GM19240 (cell line): ENCODE measurements at regions not wholly inside any gene's neighbourhood (a gene's known extent, or its start where the extent isn't known, plus 50 kb on each side); places are given as distances from the start of the nearest gene placed in this dataset.

Experiments
- DNase-seq: peaks from one replicate; pipeline ENCODE4 v3.0.0; 2011; ENCODE audit warnings: low spot score; ENCODE audit not compliant: insufficient read length

GRCh38 chr9:84125046-84125445 is 144.4 kb downstream of the RMI1 start:
- no peak for DNase-seq

DNA sequence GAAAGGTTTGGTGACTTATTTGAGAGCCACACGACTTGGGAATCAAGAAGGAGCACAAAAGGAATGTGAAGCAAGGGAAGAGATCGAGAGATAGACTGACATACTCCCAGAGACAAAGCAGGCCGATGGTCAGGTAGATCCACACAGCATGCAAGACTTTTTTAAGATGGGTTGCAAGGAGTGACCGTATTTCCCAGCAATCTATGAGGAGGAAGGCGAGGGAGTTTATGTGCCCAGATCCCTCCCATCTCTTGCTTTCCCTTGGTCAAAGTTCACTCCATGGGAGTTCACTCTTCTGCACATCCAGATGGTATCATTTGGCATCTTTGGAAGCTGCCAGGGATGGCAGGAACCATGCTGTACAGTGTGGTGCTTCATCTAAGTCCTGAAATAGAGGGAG is 148.9 kb downstream of the RMI1 start:
- no peak for DNase-seq

DNA sequence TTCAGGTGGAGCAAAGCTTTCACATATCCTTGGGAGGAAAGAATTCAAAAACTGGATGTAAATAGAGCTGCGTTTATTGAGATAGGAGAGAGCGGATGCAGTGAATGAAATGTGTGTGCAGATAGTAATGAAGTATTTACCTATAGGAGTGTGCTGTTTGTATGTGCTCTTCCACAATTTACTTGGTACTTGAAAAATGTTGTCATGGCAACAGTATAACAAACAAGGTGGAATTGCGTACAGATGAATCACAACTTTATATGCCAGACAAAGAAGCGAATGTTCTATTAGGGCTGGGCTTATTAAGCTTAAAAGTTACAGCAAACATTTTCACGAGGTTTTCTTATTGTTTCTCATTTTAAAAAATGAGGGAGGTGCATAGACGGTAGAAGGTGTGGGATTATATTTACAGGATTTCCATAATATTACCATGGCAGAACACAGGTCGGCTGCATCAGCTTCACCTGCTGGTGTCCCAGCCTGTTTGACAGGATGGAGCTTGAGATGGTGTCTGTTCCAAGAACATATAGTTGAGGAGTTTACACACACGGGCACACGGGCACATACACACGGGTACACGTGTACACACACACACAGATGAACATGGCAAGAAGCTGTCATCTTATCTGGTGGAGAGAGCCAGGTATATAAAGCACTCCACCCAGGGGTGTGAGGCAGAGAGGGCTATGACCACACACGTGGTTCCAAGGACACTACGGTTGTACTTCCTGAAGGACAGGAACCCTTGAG is 155.7 kb downstream of the RMI1 start:
- no peak for DNase-seq

GRCh38 chr9:84137968-84138367 is 157.4 kb downstream of the RMI1 start:
- no peak for DNase-seq

GRCh38 chr9:84138541-84138940 is 157.9 kb downstream of the RMI1 start:
- DNase-seq = no peak

DNA sequence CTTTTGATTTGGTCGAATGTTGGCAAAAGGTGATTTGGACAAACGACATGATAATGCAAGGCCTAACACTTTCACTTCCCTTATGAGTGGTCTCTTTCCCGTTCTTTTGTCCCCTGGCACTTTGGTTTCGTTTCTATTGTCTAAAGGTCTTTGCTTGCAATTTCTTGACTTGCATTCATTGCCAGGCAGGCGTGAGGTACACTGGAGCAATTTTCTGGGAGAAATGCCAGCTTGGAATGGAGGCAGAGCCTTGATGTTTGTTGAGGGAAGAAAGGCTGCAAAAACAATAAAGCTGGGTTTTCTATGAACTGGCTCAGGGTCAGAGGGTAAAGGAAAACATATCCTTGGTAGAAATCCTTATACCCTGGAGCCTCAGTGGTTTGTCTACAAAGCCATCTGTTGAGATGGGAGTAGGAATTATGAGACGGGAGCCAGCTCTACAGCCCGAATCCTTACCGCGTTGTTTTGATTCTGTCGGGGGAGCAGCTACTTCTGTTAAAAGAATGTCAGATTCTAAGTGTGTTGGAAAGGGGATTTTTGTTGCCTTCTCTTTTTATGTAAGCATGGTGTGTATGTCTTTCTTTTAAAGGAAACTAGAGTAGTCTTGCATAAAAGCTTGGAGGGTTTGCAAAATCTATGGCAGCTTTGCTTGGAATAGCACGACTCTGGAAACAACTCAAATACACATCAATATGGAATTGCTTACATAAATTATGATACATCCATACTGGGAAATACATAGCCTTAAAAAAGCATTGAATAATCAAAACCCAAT is 158.9 kb downstream of the RMI1 start:
- no peak for DNase-seq

DNA sequence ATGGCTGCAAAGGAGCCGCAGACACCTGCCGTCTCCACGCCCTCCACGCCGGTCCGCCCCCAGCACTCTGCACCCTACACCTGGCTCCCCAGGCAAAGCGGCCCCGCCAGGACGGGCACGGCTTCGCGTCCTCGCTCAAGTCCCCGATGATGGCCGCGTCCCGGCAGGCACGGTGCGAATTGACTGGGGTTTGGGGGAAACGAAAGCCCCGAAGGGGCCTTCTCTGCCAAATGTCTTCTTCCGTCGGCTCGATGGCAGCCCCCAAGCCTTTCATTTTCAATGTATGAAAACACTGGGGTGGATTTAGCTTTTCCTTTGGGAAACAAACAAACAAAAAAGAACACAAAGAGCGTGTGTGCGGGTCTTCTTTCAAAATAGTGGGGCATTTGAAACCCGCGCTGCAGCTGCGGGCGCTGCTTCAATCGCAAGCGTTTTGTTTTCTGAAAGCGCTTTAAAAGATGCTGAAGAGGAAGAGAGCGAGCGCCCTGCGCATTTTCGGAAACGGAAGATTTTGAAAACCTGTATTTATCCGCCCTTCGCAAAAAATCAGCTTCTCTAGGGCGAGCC is 160.0 kb downstream of the RMI1 start:
- DNase-seq = peak; percentile 17

GRCh38 chr9:84141741-84142370 is 161.3 kb downstream of the RMI1 start:
- no peak for DNase-seq

DNA sequence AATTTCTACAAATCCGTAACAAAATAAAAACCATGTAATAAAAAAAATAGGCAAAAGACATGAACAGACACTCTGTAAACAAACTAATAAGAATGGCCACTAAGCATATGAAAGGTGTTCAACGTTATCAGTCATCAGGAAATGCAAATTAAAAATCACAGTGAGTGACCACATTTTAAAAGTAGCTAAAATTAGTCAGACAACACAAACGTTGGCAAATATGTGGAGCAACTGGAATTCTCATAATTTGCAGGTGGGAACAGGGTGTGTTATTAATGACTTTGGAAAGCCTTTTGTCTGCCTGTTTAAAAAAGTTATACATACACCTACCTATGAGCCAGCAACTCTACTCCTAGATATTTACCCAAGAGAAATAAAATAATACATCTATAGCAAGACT is 164.4 kb downstream of the RMI1 start:
- DNase-seq = no peak

- DNase-seq = no peak
These were observed 165.2 kb downstream of the RMI1 start for GRCh38 chr9:84145780-84146179.

- no peak for DNase-seq
These were observed 166.5 kb downstream of the RMI1 start for GRCh38 chr9:84146893-84147710.

GRCh38 chr9:84151236-84151635 is 170.6 kb downstream of the RMI1 start:
- no peak for DNase-seq

DNA sequence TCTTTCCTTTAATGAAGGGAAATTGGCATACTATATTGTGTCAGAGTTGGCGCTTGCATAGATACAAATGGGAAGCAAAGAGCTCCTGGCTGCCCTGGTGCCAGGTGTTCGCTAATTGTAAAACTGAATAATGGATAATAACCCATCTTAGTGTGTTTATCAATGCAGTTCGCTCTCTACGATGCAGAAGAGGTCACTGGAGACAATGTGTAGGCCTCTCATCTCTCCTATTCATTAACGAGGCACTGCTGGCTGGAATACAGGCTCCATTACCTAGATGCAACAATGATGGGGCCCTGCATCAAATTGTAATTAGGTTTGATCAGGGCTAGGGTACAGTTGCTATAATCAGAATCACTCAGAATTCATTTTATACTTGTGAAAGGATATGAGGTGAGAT is 171.0 kb downstream of the RMI1 start:
- no peak for DNase-seq

DNA sequence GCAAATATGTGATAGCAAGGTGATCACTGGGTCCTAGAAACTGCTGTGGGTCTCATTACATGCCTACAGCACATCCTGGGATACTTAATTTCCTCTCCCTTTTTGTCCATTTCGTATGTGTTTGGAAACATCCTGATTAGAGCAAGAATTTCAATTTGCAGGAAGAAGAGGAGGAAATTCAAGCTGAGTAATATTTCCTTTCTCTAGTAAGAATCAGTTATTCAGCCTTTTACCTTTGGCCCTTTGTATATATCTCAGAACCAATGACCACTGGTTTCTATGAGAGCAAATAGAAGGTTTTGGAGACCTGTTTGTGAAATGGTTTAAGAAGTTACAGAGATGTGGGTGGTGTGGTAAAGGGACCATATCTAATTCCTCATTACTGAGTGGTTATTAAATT is 171.6 kb downstream of the RMI1 start:
- no peak for DNase-seq

DNA sequence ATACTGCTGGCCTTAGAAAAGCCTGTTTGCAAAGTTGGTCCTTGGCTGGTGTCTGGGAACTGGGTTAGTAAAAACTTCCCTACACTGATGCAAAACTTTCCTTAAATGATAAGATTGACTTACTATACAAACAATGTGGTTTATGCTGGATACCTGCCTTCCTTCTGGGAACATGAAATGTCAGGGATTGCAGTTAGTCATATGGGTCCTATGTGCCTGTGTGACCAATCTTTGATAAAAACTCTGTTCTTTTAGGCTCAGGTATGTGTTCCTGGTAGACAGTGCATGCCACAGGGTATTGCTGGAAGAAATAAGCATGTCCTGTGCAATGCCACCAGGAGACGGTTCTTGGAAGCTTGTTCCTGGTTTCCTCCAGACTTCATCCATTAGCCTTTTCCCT is 173.3 kb downstream of the RMI1 start:
- DNase-seq = no peak

DNA sequence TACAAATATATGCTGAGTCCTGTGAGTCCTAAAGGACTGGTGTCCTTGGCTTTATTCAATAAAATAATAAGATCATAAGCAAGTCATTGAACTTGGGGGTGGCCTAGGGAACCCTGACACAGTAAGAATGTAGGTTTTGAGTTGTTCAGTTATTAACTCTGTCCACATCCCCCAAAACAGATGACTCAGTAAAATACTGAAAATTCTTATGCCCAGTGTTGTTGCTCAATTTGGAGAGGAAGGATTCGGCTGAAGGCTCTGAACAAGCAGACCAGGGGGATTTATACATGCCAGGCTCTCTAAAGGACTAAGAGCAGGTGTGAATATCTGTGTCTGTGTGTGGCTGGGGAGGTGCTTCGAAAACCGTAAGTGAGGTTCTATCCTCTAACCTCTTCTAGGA is 173.7 kb downstream of the RMI1 start:
- DNase-seq = no peak

DNA sequence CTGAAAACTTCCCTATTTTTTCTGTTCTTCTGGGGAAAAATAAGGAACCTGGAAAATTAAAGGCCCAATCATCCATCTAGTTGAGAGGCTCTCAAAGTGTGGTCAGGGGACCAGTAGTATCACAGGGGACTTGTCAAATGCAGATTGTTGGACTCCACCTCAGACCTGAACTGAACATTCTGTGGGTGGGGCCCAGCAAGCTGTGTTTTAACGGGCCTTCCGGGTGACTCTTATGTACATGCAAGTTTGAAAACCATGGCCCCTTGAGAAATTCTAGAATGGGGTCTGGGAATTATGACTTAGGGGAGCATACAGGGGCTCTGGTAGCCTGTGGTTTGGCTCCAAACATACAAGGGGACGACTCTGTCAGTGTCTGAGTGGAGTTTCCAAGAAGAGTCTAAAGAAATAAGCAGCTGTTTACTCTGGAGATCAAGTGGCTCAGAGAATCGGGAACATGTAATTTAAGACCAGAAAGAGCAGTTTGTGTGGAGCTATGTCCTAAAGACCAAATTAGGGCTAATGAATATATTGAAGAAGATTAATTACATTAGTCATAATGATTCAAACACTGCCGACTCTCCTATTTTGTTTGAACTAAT is 177.4 kb downstream of the SLC28A3 start:
- no peak for DNase-seq

DNA sequence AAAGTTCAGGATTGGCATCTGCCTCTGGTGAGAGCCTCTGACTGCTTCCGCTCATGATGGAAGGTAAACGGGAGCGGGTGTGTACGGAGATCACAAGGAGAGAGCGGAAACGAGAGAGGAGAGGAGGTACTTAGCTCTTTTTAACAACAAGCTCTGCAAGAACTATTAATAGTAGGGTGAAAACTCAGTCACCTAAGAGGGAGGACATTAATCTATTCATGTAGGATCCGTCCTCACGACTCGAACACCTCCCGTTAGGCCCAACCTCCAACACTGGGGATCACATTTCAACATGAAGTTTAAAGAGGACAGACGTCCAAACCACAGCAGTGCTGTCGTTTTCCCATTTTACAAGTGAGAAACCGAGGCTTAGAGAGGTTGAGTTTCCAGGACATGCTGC is 173.7 kb downstream of the SLC28A3 start:
- DNase-seq = no peak

- no peak for DNase-seq
These were observed 171.3 kb downstream of the SLC28A3 start for GRCh38 chr9:84169240-84169639.

- no peak for DNase-seq
These were observed 169.9 kb downstream of the SLC28A3 start for GRCh38 chr9:84170521-84171141.
